Central memory CD4-positive, alpha-beta T cell (primary cell): ENCODE measurements at regions not wholly inside any gene's neighbourhood (a gene's known extent, or its start where the extent isn't known, plus 50 kb on each side); places are given as distances from the start of the nearest gene placed in this dataset.

ENCODE experiments used
- DNase-seq: peaks from one replicate; pipeline ENCODE4 v3.0.0; 2022

DNA sequence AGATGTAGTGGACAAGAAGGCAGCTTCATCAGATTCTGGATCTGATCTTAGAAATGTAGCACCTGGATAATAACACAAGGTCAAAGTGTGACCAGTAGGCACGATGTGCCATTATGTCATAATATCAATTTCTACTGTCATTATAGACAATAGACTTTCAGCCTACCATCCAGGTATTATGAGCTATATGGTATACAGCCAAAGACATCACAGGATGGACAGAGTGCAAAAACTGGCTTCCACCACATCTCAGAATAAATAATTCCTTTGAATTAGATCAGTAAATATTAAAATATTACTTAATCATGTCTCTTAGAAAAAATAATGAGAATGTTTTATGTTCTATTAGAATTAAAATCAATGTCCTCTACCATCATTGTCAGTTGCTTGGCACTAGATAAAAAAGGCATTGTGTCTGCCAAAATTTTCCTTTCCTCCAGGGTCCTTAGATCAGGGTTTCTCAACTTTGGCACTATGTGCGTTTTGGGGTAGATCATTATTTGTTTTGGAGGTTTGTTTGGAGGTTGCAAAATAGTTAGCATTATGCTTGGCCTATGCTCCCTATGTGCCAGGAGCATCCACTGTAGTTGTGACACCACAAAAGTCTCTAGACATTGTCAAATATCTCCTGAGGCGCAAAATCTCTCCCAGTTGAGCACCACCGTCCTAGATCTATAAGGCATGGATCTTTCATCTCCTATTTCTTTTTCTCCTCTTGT, 86.7 kb upstream of the NRIP1 start:
- no peak for DNase-seq

DNA sequence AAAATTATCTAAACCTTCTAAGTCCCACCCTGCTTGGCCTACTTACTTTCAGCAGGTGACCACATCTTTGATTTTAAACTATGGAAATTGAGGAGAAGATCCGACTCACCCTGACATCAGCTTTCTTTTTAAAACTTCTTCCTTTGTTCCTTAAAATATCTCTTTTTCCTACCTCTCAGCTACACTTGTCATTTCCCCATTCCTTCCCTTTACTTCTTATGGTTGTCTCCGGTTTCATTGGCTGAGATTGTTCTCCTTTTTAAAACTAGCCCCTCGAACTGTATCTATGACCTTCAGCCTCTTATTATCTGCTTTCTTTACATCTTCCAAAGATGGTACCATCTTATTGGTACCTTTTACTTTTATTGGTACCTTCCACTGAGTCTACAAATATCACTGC, 87.8 kb upstream of the NRIP1 start:
- DNase-seq, result no peak

DNA sequence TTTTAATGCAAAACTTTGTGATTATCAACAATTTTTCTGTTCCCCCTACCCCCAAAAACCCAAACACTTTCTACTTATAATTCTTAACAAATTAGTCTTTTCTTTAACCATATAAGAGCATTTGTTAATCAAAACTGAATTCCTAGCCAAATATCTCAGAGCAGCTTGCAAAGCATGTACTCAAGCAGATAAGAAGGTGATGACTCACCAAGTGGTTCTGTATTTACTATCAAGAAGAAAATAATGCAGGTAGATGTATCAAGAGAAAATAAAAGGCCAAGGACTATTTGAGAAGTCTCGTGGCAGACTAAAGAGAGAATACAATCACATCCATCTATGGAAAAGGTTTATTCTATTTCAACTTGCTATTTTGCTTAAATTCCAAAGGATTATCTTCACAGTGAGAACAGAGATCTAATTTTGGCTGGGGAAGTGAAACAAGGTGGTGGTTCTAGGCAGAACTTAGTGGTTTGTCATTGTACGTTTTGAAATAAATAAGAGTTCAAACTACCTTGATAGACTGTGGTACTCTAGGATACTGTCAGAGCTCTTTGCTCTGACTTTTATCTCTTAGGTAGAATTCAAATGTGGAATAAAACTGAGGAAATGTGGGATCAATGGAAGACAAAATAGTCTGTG, 94.7 kb upstream of the NRIP1 start:
- no peak for DNase-seq

DNA sequence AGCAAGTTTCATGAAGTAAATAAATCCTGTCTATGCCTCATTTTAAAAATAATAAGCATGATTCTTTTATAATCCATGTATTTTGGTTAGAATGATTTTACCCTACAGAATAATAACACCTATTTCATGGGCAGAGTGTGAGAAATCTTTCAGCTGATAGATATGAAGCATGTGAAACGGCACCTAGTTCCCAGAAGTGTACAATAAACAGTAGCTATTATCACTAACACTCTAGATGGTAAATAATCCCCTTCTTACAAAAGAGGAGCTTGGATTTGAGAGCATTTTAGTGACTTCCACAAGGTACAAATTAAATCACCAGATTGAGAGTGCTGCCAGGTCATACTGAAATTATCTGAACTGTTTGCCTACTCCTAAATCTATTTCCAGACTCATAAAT, 95.3 kb upstream of the NRIP1 start:
- no peak for DNase-seq

DNA sequence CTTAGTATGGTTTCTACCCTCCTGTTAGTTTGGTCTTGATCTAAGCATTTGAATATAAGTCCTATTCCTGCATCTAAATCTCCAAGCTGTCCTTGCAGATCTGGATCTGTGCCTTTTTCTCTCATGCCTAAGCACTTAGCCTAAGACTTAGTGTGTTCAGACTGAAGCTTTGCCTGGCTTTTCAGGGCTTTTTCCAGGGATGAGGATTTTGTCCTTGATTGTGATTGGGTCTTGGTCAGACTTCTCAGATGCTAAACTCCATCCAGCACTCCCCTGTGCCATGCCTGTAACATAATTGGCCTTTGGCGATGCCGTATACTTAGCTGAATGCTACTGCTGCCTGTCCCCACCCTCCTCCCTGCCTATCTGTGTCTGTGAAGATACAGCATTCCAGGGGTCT, 98.1 kb upstream of the NRIP1 start:
- DNase-seq, result no peak

DNA sequence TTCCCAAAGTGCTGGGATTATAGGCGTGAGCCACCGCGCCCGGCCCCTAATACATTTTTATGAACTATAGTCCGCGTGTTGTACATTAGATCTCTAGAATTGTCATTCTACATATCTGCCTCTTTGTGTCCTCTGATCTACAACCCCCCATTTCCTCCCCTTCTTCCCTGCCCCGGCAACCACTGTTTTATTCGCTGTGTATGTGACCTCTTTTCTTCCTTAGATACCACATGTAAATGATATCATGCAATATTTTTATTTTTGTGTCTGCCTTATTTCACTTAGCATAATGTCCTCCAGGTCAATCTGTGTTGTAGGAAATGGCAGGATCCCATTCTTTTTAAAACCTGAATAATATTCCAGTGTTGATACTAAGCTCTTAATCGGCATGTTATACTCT, 99.5 kb upstream of the NRIP1 start:
- no peak for DNase-seq

DNA sequence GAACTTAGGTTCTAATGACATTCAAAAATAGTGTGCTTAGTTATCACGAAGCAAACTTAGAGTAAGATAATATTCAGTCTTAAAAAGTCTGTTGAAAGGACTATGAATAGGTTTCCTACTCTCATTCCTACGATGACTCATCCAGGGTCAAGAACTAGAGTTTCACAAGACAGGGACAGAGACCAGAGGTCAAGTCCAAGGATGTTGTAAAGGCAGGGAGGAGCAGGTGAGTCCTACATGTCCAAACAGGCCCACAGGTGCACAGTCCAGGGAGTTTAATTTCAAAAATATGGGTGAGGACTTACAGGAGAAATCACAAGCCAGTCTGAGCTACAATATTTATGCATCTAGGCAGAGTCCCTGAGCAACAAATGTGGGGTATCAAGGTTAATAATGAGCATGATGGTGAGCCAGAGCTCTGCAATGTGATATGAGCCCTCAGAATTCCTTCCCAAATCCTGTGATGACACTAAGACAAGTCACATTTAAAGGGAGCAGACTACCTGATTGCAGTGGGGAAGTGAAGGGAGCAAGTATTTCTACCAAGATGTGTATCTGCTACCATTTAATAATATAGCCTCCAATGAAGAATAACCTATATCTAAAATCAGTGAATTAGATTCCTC, 100.0 kb upstream of the NRIP1 start:
- no peak for DNase-seq

DNA sequence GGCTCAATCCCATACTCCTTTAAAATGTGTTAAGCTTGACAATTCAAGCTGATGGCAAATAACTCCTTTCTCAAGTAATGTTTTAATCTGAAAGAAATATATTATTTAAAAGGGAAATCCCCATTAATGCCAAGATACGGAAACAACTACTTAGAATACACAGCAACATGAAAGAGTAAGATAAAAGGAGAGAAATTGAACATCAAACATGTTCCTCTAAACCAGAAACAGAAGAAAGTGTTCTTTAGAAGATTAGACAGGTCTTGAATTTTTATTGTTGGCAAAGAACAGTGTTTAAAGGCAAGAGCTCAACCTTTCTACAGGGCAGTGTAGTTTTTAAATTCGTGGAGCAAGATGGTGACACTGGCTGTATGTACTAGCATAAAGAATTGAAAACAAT, 105.8 kb upstream of the NRIP1 start:
- no peak for DNase-seq

DNA sequence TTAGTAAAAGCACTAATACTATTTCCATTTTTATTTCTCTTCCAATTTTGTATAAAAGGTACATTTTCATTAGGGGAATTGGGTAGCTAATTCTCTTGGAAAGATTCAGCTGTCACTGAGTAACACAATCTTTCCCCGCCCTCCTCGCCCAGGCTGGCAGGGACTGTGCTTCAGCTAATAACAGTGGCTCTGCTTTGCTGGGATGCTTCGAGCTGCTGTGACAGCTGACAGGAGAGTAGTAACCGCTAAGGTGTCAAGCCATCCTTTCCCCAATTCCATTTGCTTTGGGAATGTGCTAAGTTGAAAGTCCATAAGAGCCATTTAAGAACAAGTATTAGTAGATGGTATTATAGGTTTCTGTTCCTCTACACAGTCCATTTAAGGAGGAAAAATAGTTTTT, 106.7 kb upstream of the NRIP1 start:
- DNase-seq, result no peak

DNA sequence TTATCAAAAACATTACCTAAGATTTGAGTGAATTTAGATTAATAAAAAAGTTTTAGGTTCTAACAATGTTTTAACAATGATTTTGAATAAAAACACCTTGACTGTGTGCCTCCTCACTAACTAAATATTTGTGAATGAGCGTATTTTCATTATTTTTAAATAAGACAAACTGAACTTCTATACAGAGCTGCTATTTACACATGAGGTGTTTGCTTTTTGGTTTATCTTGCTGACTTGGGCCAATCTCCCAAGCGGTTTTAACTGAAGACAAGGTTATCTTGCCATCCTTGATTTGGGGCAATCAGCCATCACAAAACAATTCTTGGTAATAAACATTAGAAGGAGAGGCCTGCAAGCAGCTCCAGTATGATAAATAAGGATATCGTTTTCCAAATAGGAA, 108.2 kb upstream of the NRIP1 start:
- DNase-seq, result no peak

DNA sequence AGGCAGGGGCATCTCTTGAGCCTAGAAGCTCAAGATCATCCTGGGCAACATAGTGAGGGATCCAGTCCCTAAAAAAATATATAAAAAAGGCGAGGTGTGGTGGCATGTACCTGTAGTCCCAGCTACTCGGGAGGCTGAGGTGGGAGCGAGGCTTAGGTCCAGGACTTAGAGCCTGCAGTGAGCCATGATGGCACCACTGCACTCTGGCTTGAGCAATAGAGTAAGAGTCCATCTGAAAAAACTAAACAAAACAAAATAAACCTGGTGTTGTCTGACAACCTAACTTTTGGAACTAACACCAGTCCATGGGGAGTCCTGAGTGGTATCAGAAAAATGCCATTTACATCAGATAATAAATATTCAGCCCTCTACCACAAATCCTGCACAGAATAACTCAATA, 110.1 kb upstream of the NRIP1 start:
- no peak for DNase-seq

DNA sequence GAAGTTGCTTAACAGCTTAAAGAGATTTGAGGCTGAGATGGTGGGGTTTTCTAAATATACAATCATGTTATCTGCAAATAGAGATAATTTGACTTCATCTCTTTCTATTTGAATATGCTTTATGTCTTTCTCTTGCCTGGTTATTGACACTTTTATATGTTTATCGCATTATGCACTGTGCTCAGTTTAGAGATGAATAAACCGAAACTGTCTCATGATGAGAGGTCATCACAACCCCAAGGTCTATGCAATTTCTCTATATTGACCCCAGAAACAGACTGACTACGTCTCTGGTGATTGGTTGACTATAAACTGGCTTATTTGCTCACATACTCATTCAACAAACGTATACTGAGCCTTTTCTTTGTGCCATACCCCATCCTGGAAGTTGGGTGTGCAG, 117.9 kb upstream of the NRIP1 start:
- no peak for DNase-seq

DNA sequence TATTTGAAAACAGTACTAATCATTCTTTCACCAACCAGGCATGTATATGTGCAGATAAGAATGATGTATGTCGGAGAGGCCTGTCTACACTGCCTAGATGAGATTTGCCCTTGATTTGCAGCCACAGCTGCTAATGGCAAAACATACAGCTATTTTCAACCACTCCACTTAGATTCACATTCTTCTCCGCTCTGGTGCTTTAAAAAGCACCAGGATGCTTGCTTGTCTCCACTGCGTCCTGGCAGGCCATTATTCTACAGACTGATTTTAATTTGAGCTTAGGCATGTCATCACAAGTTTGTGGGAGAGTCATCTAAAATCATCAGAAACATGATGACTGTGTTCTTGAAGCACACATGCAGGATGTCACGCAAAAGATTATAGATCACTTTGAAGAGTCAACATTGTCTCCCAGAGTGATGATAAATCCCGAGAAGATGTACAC, 119.0 kb upstream of the NRIP1 start:
- DNase-seq, result no peak

DNA sequence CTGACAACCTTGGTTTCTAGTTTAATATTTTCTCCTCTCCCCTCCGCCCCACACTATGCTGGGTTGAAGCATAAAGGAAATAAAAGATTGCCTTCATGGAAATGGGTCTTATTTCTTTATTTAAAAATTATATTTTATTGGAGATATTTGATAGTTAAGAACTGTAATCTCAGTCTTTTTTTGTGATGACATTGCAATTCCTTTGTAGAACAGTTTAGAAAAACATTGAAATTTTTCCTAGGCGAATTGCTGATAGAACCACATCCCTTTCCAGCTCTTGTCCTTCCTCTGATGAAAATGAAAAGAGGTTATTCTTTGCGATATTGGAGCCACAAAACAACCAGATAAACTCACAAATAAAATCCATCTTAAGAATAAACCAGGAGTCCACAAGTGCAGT, 125.6 kb upstream of the NRIP1 start:
- DNase-seq, result no peak

DNA sequence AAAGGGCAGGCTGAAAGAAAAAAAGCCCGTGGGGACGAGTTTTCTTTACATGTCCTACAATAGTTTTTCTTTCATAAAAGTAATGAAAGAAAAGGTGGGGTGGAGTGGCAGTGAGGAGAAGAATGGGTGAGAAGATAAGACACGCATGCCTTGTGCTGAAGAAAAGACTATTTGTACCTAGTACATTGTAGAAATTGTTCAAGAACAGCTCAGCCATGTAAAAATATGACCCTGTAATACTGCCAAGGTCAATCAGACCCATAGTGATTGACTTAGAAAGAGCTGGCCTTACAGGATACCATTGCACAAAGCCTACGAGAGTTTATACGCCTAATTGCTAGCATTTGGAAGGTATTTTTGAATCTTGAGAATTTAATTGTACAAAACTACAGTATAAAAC, 126.0 kb upstream of the NRIP1 start:
- DNase-seq, result no peak

DNA sequence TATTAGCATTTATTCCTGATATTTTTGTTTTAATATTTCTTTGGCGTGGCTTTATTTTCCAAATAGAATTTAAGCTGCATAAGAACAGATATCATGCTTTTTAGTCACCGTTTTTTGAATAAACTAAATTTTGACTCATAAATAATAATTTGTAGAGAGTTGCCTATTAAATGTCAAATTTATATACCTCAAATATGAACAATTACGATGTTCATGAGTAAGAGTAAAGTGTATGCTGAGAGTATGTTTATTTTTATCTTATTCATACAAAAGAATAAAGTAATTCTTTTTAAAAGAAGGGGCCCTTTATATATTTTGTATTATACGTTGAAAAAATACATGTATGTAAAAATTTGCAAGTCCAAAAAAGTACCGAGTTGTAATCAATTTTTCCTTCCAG, 126.5 kb upstream of the NRIP1 start:
- DNase-seq, result no peak

DNA sequence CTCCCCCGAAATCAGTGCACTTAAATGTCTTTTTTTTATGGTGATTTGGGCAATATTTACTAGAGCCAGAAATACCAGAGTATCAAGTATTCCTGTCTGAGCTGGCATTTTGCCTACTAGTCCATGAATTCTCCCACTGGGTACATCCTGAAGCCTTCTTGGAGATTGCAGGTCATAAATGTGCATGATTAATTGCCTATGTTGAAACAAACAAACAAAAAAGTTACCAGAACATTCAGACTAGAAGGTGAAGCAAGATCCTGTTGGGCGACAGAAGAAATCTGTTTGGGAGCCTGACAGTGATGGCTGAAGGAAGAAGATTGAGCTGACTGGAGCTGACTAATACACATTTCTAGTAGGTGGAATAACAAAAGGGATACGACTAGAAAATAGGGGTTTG, 127.4 kb upstream of the NRIP1 start:
- no peak for DNase-seq

DNA sequence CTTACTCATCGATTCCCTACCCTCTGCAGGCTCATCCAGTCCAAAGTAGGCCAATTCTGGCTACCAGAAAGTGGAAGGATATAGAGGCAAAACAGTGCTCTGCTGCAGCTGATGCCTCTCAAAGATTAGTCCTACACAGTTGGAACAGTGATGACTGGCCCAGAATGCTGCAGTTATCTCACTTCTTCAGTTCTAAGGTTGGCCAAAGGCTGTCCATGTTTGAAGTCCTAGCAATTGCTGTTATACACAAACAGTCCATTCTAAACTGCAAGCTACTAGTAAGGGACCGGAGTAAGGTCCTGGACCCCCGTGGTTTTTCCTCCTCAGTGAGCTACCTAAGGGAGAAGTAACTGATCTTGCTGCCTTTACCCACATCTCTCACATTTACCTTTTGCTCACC, 129.1 kb upstream of the NRIP1 start:
- DNase-seq, result no peak

DNA sequence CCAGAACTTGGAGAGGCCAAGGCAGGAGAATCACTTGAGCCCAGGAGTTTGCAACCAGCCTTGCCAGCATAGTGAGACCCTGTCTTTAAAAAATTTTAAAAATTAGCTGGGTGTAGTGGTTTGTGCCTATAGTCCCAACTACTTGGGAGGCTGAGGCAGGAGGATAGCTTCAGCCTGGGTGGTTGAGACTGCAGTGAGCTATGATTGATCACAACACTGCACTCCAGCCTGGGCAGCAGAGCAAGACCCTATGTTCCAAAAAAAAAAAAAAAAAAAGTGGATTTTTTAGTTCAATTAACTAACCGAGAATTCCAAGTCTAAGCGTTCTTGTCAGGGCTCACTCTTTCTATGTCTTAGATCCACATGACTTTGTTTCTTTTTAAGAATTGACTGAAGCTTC, 130.3 kb upstream of the NRIP1 start:
- DNase-seq, result no peak

DNA sequence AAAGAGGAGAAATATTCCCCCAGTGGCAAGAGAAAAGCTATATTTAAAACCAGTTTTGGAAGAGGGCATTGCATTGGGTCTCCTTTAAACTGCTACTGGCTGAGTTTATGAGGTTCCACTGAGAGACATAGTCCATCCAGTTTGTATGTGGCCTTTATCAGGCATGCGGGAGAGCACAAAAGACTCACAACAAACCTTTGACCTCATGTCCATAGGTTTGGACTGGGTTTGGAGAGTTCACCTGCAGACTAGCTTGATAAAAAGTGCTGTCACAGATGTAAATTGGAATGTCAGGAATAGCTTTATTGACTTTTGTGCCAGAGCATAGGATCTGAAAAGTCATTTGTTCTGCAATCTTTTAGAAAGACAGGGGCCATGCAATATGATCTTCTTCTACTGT, 131.0 kb upstream of the NRIP1 start:
- DNase-seq, result no peak

DNA sequence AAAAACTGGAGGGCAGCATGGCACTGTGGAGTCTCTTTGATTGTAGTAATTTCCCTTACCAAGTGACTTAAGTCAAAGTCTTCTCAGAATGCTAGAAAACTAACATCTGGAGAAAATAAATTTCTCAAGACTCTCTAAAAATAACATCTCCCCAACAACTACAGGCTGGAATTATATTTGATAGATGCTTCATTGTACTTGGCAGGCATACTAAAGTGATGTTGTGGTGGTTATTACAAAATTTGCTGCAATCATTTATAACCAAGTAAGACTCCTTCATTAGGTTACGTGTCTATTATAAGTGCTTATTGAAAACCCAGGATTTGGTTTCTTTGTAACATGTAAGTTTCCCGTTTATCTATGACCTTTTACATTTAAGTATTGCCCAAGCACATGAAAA, 132.9 kb upstream of the NRIP1 start:
- DNase-seq, result no peak

DNA sequence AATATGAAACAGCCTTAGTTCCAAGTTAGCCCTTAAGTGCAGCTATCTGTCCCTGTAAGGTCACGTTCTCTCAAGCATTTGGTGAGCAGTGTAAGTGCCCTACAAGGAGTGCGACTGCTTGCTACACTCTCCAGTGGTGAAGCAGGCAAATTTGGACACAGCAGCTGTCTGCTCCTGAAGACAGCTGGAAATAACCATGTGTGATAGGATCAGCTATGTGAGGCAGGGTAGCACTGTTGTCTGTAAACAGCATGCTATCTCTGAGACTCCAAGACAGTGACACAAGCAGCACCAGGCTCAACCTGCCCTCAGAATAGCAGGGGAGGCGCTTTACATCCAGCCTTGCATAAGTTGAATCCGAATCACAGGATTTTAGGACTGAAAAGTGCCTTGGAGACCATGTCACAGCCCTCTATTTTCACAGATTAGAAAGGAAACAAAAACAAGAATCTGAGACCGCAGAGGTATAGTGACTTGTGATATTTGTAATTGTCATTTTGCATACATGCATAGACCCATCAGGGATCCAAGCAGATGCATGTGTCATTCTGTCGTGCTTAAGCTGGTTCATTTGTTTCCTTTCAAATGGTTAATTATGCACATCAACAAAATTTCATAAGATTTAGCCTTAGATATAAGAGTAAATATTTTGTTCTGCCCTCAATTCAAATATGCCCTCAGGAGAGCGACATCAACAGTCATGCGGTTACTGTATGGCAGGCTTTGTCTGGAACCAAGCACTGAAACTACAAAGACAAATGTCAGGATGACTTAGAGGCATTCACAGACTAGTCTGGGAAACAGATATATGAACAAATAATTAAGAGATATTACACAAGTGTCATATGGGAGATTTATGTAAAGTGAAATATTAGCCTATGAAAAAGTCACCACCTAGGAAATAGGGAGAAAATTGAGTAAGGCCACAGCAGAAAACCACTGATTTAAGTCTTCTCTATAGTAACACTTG, 134.9 kb upstream of the NRIP1 start:
- DNase-seq, result no peak

DNA sequence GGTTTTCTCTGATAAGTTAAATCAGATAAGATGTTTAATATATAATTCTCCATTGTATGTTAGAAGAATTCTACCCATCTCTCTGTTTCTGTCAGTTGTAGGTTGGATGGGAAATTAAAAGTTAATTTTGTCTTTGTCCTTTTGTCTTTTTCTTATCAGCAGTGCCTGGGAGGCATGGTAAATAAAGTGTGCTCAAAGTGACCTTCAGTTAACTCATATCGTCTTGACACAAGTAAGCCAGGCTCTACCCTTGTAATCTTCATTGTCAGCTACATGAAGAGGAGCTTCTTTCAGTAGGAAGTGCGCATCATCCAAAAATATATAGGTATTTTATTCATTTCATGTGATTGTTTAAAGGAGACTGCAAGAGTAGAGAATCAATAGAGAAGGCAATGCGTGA, 138.9 kb upstream of the NRIP1 start:
- DNase-seq, result no peak
